Activated CD8-positive, alpha-beta memory T cell treated with anti-CD3 and anti-CD28 coated beads for 4 hours (primary cell): ENCODE measurements at regions not wholly inside any gene's neighbourhood (a gene's known extent, or its start where the extent isn't known, plus 50 kb on each side); places are given as distances from the start of the nearest gene placed in this dataset.
A peak's percentile ranks its signal among the peaks of the same experiment; 100 is the strongest.

Experiments used
- DNase-seq, 2 donors: peaks; one replicate each; pipeline ENCODE4 v3.0.0-alpha.2; 2020; ENCODE audit warnings: low read depth in 2 of 2

- no peak for DNase-seq
Observed at GRCh38 chr9:109883623-109884022, 103.6 kb downstream of the PALM2AKAP2 start.

- DNase-seq, result no peak
Observed at GRCh38 chr9:109886041-109886440, 106.0 kb downstream of the PALM2AKAP2 start.

DNA sequence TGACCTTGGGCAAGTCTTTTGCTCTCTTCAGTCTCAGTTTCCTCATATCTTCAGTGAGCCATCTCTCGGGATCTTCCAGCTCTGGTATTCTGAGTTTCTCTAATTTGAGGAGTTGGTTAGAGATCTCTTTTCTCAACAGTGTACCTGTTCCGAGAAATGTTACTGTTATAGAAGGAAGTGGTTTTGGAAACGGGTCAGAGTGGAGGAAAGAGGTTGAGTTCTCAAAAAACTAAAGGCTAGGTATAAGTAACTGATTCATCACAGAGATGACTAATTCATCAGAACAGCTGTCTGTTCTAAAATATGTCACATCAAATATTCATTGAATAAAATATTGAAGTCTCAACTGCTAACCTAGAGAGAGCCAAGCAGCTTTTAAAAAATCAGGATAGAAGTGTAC is 106.6 kb downstream of the PALM2AKAP2 start:
- DNase-seq, result no peak

DNA sequence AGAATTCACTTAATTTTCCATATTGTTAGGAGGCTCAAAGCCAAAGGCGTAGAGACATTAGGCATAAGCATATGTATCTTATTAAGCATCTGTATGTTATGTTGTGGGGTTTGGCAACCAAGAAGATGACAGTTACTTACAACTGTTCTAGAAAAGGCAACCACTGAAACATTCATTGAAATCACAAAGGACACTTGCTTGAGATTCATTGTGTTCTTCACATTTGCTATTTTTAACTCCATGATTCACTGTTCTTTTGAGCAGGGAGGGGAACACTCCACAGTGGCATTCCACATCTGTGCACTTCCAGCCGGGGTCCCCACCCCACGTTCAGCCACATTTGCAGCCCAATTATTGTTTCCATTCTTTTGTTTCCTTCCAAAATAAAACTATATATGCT is 107.1 kb downstream of the PALM2AKAP2 start:
- no peak for DNase-seq

GRCh38 chr9:109888695-109889094 is 108.7 kb downstream of the PALM2AKAP2 start:
- no peak for DNase-seq

DNA sequence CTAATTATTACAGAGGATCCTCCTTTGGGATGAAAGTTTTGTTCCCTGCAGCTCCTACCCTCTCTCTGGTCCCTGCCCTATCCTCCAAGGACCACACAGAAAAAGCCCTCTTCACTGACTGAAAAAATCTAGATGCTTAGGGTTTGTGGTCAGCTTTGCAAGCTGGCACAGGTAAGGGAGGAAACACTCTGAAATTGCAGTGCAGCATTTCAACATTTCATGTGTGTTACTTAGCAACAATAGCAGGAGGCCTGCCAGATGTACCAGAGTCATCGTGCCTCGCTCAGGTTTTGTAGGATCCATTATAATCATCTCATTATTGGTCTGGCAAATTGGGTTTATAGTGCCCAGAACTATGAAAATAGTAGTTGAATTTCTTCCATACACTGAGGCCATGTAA is 109.5 kb downstream of the PALM2AKAP2 start:
- DNase-seq, result no peak

- no peak for DNase-seq
Observed at GRCh38 chr9:109893241-109893640, 113.2 kb downstream of the PALM2AKAP2 start.

DNA sequence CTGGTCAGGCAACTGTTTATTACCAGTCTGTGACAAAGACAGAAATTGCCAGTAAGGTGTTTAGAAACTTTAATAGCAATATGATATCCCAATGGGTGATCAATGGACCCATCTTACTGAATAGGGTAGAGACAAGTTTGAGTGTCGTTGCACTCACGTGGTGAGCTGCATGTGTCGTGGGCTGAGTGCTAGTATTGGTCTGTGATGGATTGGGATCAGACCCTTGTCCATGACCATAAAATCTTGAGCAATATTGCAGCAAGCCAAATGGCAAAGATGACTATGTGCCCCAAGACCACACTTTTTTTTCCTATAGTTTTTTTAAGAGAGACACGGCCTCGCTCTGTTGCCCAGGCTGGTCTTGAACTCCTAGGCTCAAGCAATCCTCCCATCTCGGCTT is 114.5 kb downstream of the PALM2AKAP2 start:
- no peak for DNase-seq

GRCh38 chr9:109894921-109895758 is 115.1 kb downstream of the PALM2AKAP2 start:
- DNase-seq, result no peak

GRCh38 chr9:109901201-109901600 is 121.2 kb downstream of the PALM2AKAP2 start:
- DNase-seq, result no peak

DNA sequence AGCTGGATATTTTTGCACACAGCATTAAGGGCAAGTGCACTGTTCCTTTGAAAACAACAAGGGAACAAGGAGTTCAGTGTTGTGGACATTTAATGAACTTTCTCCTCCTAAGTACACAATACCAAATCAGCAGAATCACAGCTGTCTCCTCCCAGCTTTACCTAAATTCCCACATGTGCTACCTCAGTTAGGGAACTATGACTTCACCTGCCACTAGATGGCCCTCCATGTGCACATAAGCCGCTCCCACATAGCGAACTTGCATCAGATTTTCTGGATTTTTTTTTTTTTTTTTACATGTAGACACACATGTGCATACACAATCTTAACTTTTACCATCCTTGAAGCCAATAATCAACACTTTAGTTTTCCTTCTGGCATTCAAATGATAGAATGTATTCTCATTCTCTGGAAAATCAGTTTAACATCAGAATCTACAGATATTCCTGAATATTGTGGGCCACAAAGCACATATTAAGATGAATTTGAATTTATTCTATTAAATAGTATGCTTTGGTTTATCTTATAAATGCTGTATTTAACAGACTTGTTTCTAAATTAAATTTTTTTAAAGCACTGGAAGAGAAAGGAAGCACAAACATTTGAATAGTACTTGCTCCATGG is 123.6 kb downstream of the PALM2AKAP2 start:
- peak in 1 of 2 donors; percentile 23 for DNase-seq

- no peak for DNase-seq
Observed at GRCh38 chr9:109904666-109905065, 124.7 kb downstream of the PALM2AKAP2 start.

- no peak for DNase-seq
Observed at GRCh38 chr9:109905472-109905871, 125.5 kb downstream of the PALM2AKAP2 start.

DNA sequence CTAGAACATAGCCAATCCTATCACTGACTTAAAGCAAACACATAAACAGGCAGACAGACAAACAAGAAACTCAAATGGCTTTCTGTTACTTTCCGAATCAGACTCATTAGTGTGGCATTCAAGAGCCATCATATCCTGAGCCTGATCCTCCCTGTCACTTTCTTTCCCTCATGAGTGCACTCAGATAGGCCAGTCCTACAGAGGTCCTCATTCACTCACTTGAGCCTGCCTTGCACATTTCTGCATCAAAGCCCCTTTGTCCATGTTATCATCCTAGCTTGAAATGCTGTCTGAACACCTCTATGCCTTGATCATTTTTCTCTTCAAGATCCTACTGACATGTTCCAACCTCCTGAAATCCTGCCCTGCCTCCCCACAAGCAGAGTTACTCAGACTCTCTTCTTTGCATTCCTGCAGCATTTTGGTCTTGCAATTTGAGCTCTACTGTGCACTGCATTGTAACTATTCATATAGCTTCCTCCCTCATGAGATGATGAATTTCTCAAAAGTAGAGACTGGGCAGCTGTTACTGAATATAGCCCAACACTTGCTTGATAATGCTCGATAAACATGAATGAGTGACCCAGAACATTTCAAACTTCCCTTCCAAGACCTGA is 126.9 kb downstream of the PALM2AKAP2 start:
- DNase-seq, result no peak

- no peak for DNase-seq
Observed at GRCh38 chr9:109907400-109907799, 127.4 kb downstream of the PALM2AKAP2 start.

DNA sequence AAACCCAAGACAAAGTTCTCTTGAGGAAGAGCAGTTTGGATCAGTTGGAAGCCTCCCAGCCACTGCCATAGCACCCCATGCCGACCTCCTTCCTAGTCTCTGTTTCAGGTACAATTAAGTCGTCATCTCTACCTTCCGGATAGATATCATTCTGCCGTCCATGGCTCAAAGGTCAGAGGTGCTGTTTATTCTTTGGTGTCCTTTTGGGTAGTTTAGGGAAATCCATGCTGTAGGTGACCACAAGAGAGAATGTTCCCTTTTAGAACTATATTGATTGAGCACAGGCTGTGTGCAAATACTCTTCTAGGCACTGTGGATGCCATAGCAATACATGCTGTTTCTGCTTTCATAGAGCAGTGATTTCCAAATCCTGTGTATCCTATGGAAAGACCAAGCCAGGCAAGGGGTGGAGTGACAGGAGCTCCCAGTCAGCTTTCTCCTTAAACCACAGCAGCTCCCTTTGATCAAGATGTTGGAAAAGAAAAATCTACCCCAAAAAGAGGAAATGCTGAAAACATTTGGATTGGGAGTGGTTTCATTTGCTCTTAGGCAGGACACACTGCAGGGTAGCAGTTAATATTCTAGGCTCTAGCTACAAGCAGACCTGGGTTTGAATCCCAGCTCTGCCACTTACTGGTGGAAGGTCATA is 127.9 kb downstream of the PALM2AKAP2 start:
- DNase-seq, result no peak

DNA sequence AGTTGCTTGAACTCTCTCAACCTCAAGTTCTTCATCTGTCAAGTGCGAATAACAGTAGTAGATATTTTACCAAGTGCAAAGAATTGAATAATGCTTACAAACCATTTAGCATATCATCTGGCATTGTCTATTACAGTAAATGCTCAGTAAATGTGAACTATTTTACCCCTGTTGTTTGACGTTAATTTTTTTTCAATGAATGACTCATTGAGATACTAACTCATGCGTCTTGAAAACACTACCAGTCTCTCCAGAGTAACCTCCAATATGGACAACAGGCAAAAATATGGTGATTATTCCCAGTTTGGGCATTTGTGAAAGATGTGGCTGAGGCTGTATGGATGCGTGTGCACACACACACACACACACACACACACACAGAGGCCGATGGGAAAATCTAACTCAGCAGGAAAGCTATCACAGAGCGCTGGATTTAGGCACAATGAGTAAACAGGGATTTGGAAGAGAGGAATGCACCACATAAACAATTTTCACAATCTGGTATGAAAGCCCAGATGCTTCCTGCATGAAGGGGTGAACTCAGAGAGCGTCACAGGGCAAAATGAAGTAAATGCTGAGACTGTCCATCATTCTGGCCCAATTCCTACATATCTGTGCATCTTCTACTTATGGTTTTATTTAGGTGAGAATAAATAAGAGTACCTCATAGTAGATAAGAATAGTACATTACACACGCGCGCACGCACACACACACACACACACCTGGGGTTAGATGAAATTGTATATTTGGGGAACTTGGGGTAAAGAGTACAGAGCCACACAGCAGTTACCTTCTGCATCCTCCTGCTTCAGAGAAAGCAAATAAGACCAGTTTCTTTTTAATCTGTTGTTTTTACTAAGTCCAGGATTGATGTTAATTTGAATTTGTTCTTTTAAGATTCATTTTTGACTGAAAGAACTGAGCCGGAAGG is 128.7 kb downstream of the PALM2AKAP2 start:
- DNase-seq, result no peak

DNA sequence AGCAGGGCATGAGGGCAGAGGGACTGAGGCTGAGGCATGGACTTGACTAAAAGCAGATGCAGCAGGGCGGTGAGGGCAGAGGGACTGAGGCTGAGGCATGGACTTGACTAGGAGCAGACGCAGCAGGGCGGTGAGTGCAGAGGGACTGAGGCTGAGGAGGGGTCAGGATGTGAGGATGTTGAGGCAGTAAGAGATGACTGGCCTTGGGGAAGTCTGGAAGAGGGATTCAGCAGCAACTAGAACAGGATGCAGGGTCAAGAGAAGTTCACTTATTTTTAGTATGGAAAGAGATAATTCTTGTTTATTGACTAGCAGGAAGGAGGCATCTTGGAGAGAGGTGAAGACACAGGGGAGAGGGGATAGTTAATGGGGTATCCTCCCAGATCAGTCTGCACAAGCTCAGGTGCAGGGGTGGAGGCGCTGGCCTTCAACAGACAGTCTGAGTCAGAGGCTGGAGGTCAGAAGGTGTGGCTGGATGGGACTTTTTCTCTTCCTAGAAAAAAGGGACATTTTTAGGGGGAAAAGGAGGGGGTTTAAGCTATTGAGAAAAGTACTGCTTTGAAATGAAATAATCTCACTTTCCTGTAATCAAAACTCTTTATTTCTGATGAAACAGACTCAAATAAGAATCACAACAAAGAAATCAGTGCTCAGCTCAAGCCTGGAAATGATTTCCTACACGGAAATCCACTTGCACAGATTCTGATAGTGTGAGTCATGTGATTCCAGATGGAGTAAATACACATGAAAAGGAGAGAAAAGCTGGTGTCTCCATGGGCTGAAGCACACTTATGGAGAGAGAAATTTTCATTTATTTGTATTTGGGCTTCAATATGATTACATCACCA is 130.9 kb downstream of the PALM2AKAP2 start:
- DNase-seq, result no peak

GRCh38 chr9:109912082-109912582 is 132.1 kb downstream of the PALM2AKAP2 start:
- DNase-seq, result no peak
